ENCODE measurements at regions not wholly inside any gene's neighbourhood (a gene's known extent, or its start where the extent isn't known, plus 50 kb on each side); places are given as distances from the start of the nearest gene placed in this dataset.

GRCh38 chr6:8844968-8845367, 409.6 kb upstream of the SLC35B3 start:
- no peak for TF ChIP-seq GATA2 (IDR thresholded peaks at IDR 0.05; ENCODE audit: insufficient read depth, insufficient read length, low read depth, low read length)
- no peak for TF ChIP-seq POLR2AphosphoS5 (IDR thresholded peaks at IDR 0.05; ENCODE audit: insufficient read depth, low read depth, low read length)
- no peak for TF ChIP-seq POLR2A (IDR thresholded peaks at IDR 0.05; ENCODE audit: low read depth, low read length)
- no peak for TF ChIP-seq JUN (IDR thresholded peaks at IDR 0.05; ENCODE audit: borderline replicate concordance, insufficient read depth, insufficient read length, low read depth)
- BruUV-seq (replicated peaks): no TSS peak
- no peak overlapping the region for H3K4me2 ChIP-seq (ENCODE audit: insufficient read depth, low read length)
- FAIRE-seq (no peak), DNase-seq (ENCODE audit: low read depth, low spot score) (no peak)
- no peaks in the 10 kb centered on the region for H3K79me2 ChIP-seq (ENCODE audit: control insufficient read depth, insufficient read depth, low read length)
- H3K27ac ChIP-seq (ENCODE audit: insufficient read depth, low read depth, low read length): no peak overlapping the region
- H3K9me1 ChIP-seq (replicated peaks; ENCODE audit: control insufficient read depth, extremely low read depth, insufficient read depth, low read length): no peaks in the 10 kb centered on the region
- ChIA-PET POLR2A (no interaction called here), CTCF (no interaction called here)
- no peaks in the 10 kb centered on the region for H3K36me3 ChIP-seq (ENCODE audit: control insufficient read depth in 2 of 2, extremely low read depth in 1 of 2, insufficient read depth in 2 of 2, low read length in 2 of 2)
- H3K27me3 ChIP-seq (ENCODE audit: control insufficient read depth in 2 of 2, insufficient read depth in 2 of 2, low read length in 2 of 2): no peaks in the 10 kb centered on the region
- no peak overlapping the region for H2AFZ ChIP-seq (ENCODE audit: low read depth, low read length)
- H3K4me1 ChIP-seq (ENCODE audit: control insufficient read depth, extremely low read depth, insufficient read depth, low read length): no peaks in the 10 kb centered on the region
- intact Hi-C loops (cut with micrococcal nuclease) (no loop called here), dilution Hi-C loops (cut with MboI; ENCODE audit: extremely low pct_ligation_motif_present, low sequenced_read_pairs) (no loop called here)
- H3K4me3 ChIP-seq (replicated peaks in 1 of 3; ENCODE audit: insufficient read depth in 1 of 3, low read depth in 1 of 3, low read length in 3 of 3): no peak overlapping the region
- no peaks in the 10 kb centered on the region for H3K9me3 ChIP-seq (replicated peaks; ENCODE audit: control insufficient read depth, insufficient read depth, low read length)
- no peaks in the 10 kb centered on the region for H4K20me1 ChIP-seq (replicated peaks; ENCODE audit: control insufficient read depth, extremely low read depth, insufficient read depth, low read length)
- no peak overlapping the region for H3K9ac ChIP-seq (replicated peaks; ENCODE audit: extremely low read depth, insufficient read depth, low read length)

GRCh38 chr6:8839626-8840025, 404.3 kb upstream of the SLC35B3 start:
- Histone ChIP-seq H3K27ac (ENCODE audit: insufficient read depth, low read depth, low read length) (no peak overlapping the region), H3K27me3 (ENCODE audit: control insufficient read depth in 2 of 2, insufficient read depth in 2 of 2, low read length in 2 of 2) (no peaks in the 10 kb centered on the region), H4K20me1 (replicated peaks; ENCODE audit: control insufficient read depth, extremely low read depth, insufficient read depth, low read length) (no peaks in the 10 kb centered on the region), H2AFZ (ENCODE audit: low read depth, low read length) (no peak overlapping the region), H3K9me3 (replicated peaks; ENCODE audit: control insufficient read depth, insufficient read depth, low read length) (no peaks in the 10 kb centered on the region), H3K4me2 (ENCODE audit: insufficient read depth, low read length) (no peak overlapping the region), H3K4me1 (ENCODE audit: control insufficient read depth, extremely low read depth, insufficient read depth, low read length) (no peaks in the 10 kb centered on the region), H3K9me1 (replicated peaks; ENCODE audit: control insufficient read depth, extremely low read depth, insufficient read depth, low read length) (no peaks in the 10 kb centered on the region), H3K79me2 (ENCODE audit: control insufficient read depth, insufficient read depth, low read length) (no peaks in the 10 kb centered on the region), H3K9ac (replicated peaks; ENCODE audit: extremely low read depth, insufficient read depth, low read length) (no peak overlapping the region), H3K4me3 (replicated peaks in 1 of 3; ENCODE audit: insufficient read depth in 1 of 3, low read depth in 1 of 3, low read length in 3 of 3) (no peak overlapping the region), H3K36me3 (ENCODE audit: control insufficient read depth in 2 of 2, extremely low read depth in 1 of 2, insufficient read depth in 2 of 2, low read length in 2 of 2) (no peaks in the 10 kb centered on the region)
- intact Hi-C loops (cut with micrococcal nuclease) (no loop called here), dilution Hi-C loops (cut with MboI; ENCODE audit: extremely low pct_ligation_motif_present, low sequenced_read_pairs) (no loop called here)
- ChIA-PET POLR2A (no interaction called here), CTCF (no interaction called here)
- no TSS peak for BruUV-seq (replicated peaks)
- FAIRE-seq (no peak), DNase-seq (ENCODE audit: low read depth, low spot score) (no peak)
- TF ChIP-seq POLR2AphosphoS5 (IDR thresholded peaks at IDR 0.05; ENCODE audit: insufficient read depth, low read depth, low read length) (no peak), POLR2A (IDR thresholded peaks at IDR 0.05; ENCODE audit: low read depth, low read length) (no peak), CTCF (IDR thresholded peaks at IDR 0.05; ENCODE audit: extremely low read depth in 1 of 2, insufficient read depth in 1 of 2, low read depth in 1 of 2, low read length in 2 of 2) (no peak)
